ENCODE measurements at regions not wholly inside any gene's neighbourhood (a gene's known extent, or its start where the extent isn't known, plus 50 kb on each side); places are given as distances from the start of the nearest gene placed in this dataset.

- H3K4me1 ChIP-seq (replicated peaks in 1 of 4; ENCODE audit: control insufficient read depth in 3 of 4, insufficient read depth in 4 of 4, low read length in 3 of 4): peaks cover 0 to 12% (median 8%) of the 10 kb centered on the region in 4 experiments; a peak in 5 of 7 replicates
- no peak overlapping the region for H2AK5ac ChIP-seq (ENCODE audit: low read depth, low read length)
- no peaks in the 10 kb centered on the region for H3K9me3 ChIP-seq (ENCODE audit: insufficient read depth in 2 of 2, low read depth in 1 of 2, low read length in 1 of 2)
- no peak overlapping the region for H3K23ac ChIP-seq (ENCODE audit: insufficient read length)
- ChIA-PET POLR2A (ENCODE audit: partially characterized antibody) (interaction anchor here (0.6 to 1.2 kb wide), 3 partner anchors 12 to 633 kb away, joined by 3 read pairs; no protein-coding TSS in a partner anchor), CTCF (ENCODE audit: partially characterized antibody) (interaction anchor here (0.9 to 2.0 kb wide), 3 partner anchors 12 to 200 kb away, joined by 3 to 6 read pairs (median 4); no protein-coding TSS in a partner anchor)
- no peak overlapping the region for H3K27ac ChIP-seq (ENCODE audit: low read depth, low read length)
- no peak overlapping the region for H3K4ac ChIP-seq (replicated peaks; ENCODE audit: insufficient read length, low read depth, low read length)
- peaks cover 0 to 2% (median 0%) of the 10 kb centered on the region in 4 experiments; a peak in 1 of 7 replicates for H3K27me3 ChIP-seq (replicated peaks in 1 of 4; ENCODE audit: control insufficient read depth in 3 of 4, extremely low read depth in 1 of 4, insufficient read depth in 3 of 4, low read length in 3 of 4)
- H3K79me2 ChIP-seq (ENCODE audit: control insufficient read depth in 1 of 2, insufficient read depth in 2 of 2, low read length in 2 of 2): no peaks in the 10 kb centered on the region
- no peak overlapping the region for H2BK5ac ChIP-seq (ENCODE audit: low read depth, low read length)
- no peak overlapping the region for H3K18ac ChIP-seq (ENCODE audit: extremely low read depth, low read length)
- H3K4me3 ChIP-seq (ENCODE audit: extremely low read depth in 1 of 4, insufficient read depth in 2 of 4, low read depth in 3 of 4, low read length in 4 of 4): no peak overlapping the region
- H4K5ac ChIP-seq (ENCODE audit: insufficient read length, low read depth, low read length): no peak overlapping the region
- H3K36me3 ChIP-seq (ENCODE audit: control insufficient read depth in 2 of 4, insufficient read depth in 4 of 4, low read length in 3 of 4): no peaks in the 10 kb centered on the region
- H2BK15ac ChIP-seq (ENCODE audit: low read length): no peak overlapping the region
- H3K4me2 ChIP-seq (ENCODE audit: insufficient read depth in 1 of 2, low read depth in 2 of 2, low read length in 2 of 2): no peak overlapping the region
- H2BK12ac ChIP-seq (ENCODE audit: low read depth, low read length): no peak overlapping the region
- 93% methylated on average over 1 of the region's 1 CpG; no CpG with 5 or more reads in 1 of the 2 experiments for WGBS, 2 experiments (ENCODE audit: extremely low coverage in 1 of 2, insufficient coverage in 1 of 2, insufficient read length in 1 of 2, insufficient replicate concordance in 2 of 2, low coverage in 1 of 2, low lambda C conversion rate in 2 of 2, missing lambda C conversion rate in 1 of 2)
- H4K8ac ChIP-seq (ENCODE audit: extremely low read depth, insufficient read depth, low read length): no peak overlapping the region
- H3K79me1 ChIP-seq (ENCODE audit: low read depth, low read length): no peaks in the 10 kb centered on the region
- H3K14ac ChIP-seq (ENCODE audit: insufficient read length): no peak overlapping the region
- H4K20me1 ChIP-seq (replicated peaks in 1 of 2; ENCODE audit: control insufficient read depth in 1 of 2, insufficient read depth in 2 of 2, low read length in 2 of 2): no peaks in the 10 kb centered on the region
- H2BK120ac ChIP-seq (replicated peaks; ENCODE audit: low read depth, low read length): no peak overlapping the region
- no peak overlapping the region for H4K91ac ChIP-seq (replicated peaks; ENCODE audit: insufficient read length, low read length)
- no peak for DNase-seq (ENCODE audit: low read depth in 1 of 2, low spot score in 2 of 2)
- no peak overlapping the region for H3K9ac ChIP-seq (replicated peaks in 1 of 4; ENCODE audit: extremely low read depth in 1 of 4, low read depth in 3 of 4, low read length in 3 of 4)
- TF ChIP-seq, protein P1, sequence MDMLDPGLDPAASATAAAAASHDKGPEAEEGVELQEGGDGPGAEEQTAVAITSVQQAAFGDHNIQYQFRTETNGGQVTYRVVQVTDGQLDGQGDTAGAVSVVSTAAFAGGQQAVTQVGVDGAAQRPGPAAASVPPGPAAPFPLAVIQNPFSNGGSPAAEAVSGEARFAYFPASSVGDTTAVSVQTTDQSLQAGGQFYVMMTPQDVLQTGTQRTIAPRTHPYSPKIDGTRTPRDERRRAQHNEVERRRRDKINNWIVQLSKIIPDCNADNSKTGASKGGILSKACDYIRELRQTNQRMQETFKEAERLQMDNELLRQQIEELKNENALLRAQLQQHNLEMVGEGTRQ (IDR thresholded peaks at IDR 0.05; ENCODE audit: low read length): no peak
- TF ChIP-seq RAD21 (IDR thresholded peaks at IDR 0.05 in 1 of 2, conservative IDR thresholded peaks at IDR 0.05 in 1 of 2; ENCODE audit: low read depth in 2 of 2, low read length in 2 of 2): no peak
- no peak for TF ChIP-seq POLR2AphosphoS5 (IDR thresholded peaks at IDR 0.05; ENCODE audit: low read depth, low read length)
- TF ChIP-seq SUZ12 (IDR thresholded peaks at IDR 0.05; ENCODE audit: low read length): no peak
- TF ChIP-seq TCF12 (IDR thresholded peaks at IDR 0.05; ENCODE audit: low read depth, low read length): no peak
- no peak overlapping the region for H3K56ac ChIP-seq (replicated peaks; ENCODE audit: insufficient read length, low read depth, low read length)
- FAIRE-seq: no peak
- H2BK20ac ChIP-seq (ENCODE audit: low read length): no peak overlapping the region
- H3K23me2 ChIP-seq (ENCODE audit: low read depth, low read length): no peaks in the 10 kb centered on the region
- no peak overlapping the region for H2AFZ ChIP-seq (ENCODE audit: low read length)
Measured at GRCh38 chr22:27306771-27307170, 494.8 kb downstream of the MN1 start.

Measured in H1 (cell line).